GM10248 (cell line): ENCODE measurements at regions not wholly inside any gene's neighbourhood (a gene's known extent, or its start where the extent isn't known, plus 50 kb on each side); places are given as distances from the start of the nearest gene placed in this dataset.
A peak's percentile ranks its signal among the peaks of the same experiment; 100 is the strongest.

ENCODE experiments used
- CTCF ChIA-PET: fragments of 300-600 bp; sonication (Branson Sonifier 250); formaldehyde crosslinking; extraction: SDS; loops from one replicate; lab custom pipeline; 2021; ENCODE audit warnings: antibody characterized with exemption; lab: Yijun Ruan, JAX
- POLR2A ChIA-PET: fragments of 350-650 bp; sonication (Branson Sonifier 250); formaldehyde crosslinking; extraction: SDS; loops from one replicate; lab custom pipeline; 2020; ENCODE audit warnings: antibody characterized with exemption; lab: Yijun Ruan, JAX
- DNase-seq: peaks from one replicate; pipeline ENCODE4 v3.0.0; 2012; ENCODE audit errors: extremely low spot score
- CTCF ChIP-seq: IDR thresholded peaks from 2 replicates; pipeline ENCODE4 v1.5.1; 2012; ENCODE audit warnings: mild to moderate bottlenecking, low read depth; ENCODE audit errors: extremely low read depth, missing control alignments, control extremely low read depth

GRCh38 chr5:129356846-129357245, 103.3 kb upstream of the ADAMTS19 start:
- no peak for DNase-seq
- POLR2A ChIA-PET = no interaction called here
- CTCF ChIA-PET = no interaction called here
- no peak for TF ChIP-seq CTCF

- ChIA-PET CTCF (interaction anchor here (0.9 to 1.6 kb wide), 2 partner anchors 11 to 13 kb away, joined by 3 to 5 read pairs; no protein-coding TSS in a partner anchor), POLR2A (no interaction called here)
- TF ChIP-seq CTCF = no peak
- DNase-seq = no peak
These were observed 102.0 kb upstream of the ADAMTS19 start for GRCh38 chr5:129358069-129358468.

- DNase-seq = no peak
- POLR2A ChIA-PET = no interaction called here
- CTCF ChIA-PET = interaction anchor here (1.0 to 2.5 kb wide), 4 partner anchors 14 to 411 kb away, joined by 3 to 6 read pairs (median 3); no protein-coding TSS in a partner anchor
- no peak for TF ChIP-seq CTCF
These were observed 100.6 kb upstream of the ADAMTS19 start for GRCh38 chr5:129359450-129359849.

- TF ChIP-seq CTCF = peak; percentile 45
- POLR2A ChIA-PET = no interaction called here
- DNase-seq = peak; percentile 3
- CTCF ChIA-PET = interaction anchor here (1.1 to 2.5 kb wide), 4 partner anchors 9 to 407 kb away, joined by 3 to 6 read pairs (median 4); no protein-coding TSS in a partner anchor
These were observed 98.6 kb upstream of the ADAMTS19 start for GRCh38 chr5:129361441-129362025.

GRCh38 chr5:129362456-129362855, 97.6 kb upstream of the ADAMTS19 start:
- ChIA-PET POLR2A (no interaction called here), CTCF (interaction anchor here (1.3 kb wide), 1 partner anchor 8 kb away, joined by 3 read pairs; no protein-coding TSS in a partner anchor)
- no peak for DNase-seq
- no peak for TF ChIP-seq CTCF

- no peak for TF ChIP-seq CTCF
- CTCF ChIA-PET = no interaction called here
- DNase-seq = no peak
- POLR2A ChIA-PET = no interaction called here
These were observed 96.1 kb upstream of the ADAMTS19 start for GRCh38 chr5:129363991-129364390.

- TF ChIP-seq CTCF = no peak
- CTCF ChIA-PET = interaction anchor here (1.0 to 1.3 kb wide), 2 partner anchors 9 to 1742 kb away, joined by 3 read pairs; no protein-coding TSS in a partner anchor
- POLR2A ChIA-PET = no interaction called here
- DNase-seq = no peak
These were observed 92.2 kb upstream of the ADAMTS19 start for GRCh38 chr5:129367883-129368282.
